ENCODE measurements at regions not wholly inside any gene's neighbourhood (a gene's known extent, or its start where the extent isn't known, plus 50 kb on each side); places are given as distances from the start of the nearest gene placed in this dataset.

DNA sequence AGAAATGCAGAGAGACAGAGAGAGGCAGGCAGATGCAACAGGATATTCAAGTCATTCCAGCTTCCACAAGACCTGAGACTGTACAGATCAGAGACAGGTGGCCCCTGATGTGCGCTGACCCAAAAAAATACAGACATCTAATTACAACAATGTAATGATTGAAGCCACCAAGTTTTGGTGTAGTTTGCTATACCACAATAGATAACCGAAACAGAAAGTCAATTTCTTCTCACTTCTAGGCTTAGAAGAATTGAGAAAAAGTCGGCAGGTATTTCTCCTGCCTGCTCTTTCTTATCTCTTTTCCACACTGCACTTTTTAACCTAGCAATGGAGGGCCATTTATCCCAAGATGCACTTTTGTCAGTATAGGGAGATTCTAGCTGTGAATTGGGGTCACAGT is 949.2 kb downstream of the CDH11 start:
- H3K4me3 ChIP-seq (ENCODE audit: low read depth, low read length) = no peak overlapping the region
- DNase-seq (ENCODE audit: low read depth) = no peak

DNA sequence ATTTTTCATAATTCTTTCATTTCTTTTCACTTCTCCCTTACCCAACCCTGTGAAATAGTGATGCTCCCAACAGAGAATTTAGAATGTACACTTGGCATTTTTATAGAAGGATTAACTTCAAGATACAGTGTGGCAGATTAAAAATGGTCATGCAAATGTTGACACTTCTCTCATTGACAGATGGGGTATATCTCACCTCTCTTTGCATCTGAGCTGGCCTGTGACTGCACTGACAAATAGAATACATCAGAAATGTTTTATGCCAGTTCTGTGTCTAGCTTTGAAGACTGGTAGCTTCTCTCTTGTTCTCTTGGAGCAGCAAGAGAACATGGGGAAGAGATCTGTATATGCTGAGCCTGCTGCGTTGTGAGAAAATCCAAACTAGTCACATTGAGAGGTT is 949.6 kb downstream of the CDH11 start:
- H3K4me3 ChIP-seq (ENCODE audit: low read depth, low read length) = no peak overlapping the region
- DNase-seq (ENCODE audit: low read depth) = no peak

DNA sequence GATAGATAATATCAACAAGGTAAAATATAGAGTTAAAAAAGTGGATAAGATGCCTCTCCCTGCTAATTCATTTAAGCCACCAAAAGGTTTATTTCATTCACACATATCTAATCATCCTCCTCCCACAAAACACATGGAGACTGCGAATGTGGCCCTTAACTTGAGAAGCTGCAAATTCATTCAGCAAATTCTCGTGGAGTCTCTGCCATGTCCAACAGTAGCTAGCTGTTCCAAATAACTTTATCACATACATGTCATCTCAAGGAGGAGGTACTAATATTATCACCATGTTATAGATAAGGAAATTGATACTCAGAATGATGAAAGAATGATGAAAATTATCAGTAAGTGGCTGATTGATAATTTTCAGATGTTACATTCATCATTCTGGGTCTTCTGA is 950.2 kb downstream of the CDH11 start:
- H3K4me3 ChIP-seq (ENCODE audit: low read depth, low read length) = no peak overlapping the region
- no peak for DNase-seq (ENCODE audit: low read depth)

DNA sequence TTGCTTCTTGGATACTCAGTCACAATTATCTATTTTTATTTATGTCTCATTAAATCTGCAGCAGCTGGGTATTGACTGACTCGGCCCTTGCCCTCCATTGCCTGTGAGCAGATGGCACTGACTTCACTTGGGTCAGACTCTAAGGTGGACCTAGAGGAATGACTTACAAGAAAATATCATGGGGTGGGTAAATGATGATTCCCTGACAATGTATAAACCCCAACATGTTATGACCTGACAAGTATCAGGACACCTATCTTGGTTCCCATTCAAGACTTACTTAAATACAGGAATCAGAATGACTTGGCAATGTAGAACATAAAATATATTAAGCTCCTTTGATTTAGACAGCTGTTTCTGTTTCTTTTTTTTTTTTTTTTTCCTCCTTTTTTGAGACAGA is 953.5 kb downstream of the CDH11 start:
- DNase-seq (ENCODE audit: low read depth) = no peak
- no peak overlapping the region for H3K4me3 ChIP-seq (ENCODE audit: low read depth, low read length)

DNA sequence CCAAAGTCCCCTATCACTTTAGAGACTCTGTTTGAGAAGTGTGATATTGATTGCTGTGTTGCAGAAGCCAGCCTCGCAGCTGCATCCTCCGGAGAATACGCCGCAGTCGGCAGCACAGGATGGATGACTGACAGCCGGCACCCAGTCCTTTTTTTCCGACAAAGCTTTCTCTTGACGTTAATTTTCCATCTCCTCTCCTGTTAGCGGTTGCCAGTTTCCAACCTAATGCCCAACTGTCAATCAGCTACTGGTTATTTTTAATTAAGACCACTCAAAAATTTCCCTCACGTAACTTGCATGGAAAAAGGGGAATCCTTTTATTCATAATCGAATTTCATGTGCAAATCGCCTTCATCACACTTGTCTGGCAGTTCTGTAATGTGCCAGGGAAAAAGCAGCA is 953.9 kb downstream of the CDH11 start:
- no peak overlapping the region for H3K4me3 ChIP-seq (ENCODE audit: low read depth, low read length)
- no peak for DNase-seq (ENCODE audit: low read depth)

DNA sequence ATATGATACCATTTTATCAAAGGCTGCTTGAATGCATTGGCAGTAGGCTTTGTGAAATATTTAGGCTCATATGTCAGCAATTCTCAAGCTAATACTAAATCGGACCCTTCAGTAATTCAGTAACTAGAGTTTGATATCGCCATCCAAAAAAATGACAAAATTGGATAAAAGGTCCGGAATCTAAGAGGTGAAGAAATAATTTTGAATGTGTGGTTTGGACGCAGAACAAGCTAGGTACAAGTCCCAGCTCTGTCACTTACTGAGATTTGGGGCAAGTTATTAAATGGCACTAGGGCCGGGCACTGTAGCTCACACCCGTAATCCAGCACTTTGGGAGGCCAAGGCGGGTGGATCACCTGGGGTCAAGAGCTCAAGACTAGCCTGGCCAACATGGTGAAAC is 956.5 kb downstream of the CDH11 start:
- DNase-seq (ENCODE audit: low read depth) = no peak
- H3K4me3 ChIP-seq (ENCODE audit: low read depth, low read length) = no peak overlapping the region

DNA sequence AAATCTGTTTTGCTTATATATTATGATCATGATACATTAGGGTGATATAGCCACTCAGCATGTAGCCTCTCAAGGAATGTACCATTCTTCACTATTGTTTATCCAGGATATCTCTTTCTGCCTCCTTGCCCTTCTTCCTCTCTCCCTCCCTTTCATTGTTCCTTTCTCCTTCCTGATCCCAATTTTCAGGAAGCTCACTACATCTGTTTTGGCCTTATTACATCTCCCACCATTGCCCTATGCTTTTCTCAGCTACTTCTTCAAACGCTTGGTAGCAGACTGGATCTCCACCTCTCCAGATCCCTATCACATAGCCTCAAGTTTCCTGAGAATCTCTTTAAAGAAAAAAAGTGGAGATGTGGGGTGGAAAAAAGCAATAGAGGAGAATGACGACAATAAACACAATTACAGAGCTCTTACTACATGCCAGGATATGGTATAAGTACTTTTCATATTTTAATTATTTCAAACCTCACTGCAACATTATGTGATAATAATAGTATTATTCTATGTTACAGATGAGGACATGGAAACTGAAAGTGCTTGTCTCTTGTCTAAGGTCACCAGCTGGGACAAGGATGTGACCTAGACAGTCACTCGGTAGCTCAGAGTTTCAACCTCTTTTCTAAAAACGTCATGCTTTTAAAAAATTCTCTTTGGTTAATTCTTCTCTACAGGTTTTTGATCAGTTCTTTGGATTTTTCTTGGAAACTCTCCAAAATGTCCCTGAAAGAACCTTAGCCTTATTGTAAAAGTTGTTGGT is 959.1 kb downstream of the CDH11 start:
- no peak overlapping the region for H3K4me3 ChIP-seq (ENCODE audit: low read depth, low read length)
- no peak for DNase-seq (ENCODE audit: low read depth)

DNA sequence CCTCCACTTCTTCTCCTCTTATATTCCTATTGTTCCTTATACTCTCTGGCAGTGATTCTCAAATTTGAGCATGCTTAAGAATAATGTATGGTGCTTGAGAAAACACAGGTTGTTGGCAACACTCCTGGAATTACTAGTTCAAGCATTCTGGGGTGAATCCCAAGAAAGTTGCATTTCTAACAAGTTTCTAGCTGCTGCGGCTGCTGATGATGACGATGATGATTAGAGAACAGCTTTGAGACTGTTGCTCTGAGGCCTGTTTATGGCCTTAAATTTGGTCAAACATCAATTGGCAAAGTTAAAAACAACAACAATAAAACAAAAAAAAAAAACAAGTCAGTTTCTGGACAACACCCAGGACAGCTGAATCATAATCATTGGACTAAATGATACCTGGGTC is 961.9 kb downstream of the CDH11 start:
- H3K4me3 ChIP-seq (ENCODE audit: low read depth, low read length) = no peak overlapping the region
- no peak for DNase-seq (ENCODE audit: low read depth)

DNA sequence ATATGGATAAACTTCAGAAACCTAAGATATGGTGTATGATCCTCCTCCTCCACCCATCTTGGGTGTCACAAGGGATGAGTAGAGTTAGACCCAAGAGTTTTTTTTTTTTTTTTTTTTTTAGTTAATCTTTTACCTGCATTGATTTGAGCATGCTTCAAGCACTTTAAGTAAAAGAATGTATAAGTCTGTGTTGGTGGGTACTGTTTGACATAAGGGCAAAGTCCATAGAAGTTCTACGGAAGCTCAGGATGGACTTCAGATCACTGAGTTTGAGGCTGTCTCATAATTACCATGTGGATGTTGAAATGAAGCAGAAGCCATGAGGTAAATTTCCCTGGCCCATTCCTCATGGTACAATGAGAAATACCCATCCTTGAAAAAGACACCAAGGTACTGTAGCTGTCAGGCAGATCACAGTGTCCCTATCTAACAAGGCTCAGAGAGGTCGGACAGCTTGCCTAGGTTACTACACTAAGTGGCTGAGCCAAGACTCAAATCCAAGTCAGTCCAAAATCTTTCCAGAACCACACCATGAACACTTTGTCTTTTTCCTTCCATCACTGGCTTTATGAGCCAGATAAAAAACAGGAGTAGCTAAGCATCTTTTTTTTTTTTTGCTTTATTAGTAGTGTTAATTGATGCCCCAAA is 962.8 kb downstream of the CDH11 start:
- no peak overlapping the region for H3K4me3 ChIP-seq (ENCODE audit: low read depth, low read length)
- no peak for DNase-seq (ENCODE audit: low read depth)

DNA sequence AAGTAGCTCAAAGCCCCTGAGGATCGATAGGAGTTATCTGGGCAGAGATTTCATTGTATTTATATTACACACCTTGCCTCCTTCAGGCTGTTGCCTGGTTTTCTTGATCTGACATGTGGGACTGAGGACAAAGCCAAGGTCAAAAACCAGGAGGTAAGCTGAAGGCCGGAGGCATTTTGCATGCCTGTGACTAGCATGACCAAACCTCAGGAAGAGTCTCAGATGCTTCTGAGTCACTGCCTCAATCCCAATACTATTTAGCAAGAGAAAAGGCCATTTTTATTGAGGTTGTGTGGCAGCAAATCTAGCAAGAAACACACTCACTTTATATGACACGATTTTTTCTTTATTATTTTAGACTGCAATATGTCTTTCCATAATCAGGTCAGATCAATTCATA is 968.1 kb downstream of the CDH11 start:
- DNase-seq (ENCODE audit: low read depth) = no peak
- no peak overlapping the region for H3K4me3 ChIP-seq (ENCODE audit: low read depth, low read length)

DNA sequence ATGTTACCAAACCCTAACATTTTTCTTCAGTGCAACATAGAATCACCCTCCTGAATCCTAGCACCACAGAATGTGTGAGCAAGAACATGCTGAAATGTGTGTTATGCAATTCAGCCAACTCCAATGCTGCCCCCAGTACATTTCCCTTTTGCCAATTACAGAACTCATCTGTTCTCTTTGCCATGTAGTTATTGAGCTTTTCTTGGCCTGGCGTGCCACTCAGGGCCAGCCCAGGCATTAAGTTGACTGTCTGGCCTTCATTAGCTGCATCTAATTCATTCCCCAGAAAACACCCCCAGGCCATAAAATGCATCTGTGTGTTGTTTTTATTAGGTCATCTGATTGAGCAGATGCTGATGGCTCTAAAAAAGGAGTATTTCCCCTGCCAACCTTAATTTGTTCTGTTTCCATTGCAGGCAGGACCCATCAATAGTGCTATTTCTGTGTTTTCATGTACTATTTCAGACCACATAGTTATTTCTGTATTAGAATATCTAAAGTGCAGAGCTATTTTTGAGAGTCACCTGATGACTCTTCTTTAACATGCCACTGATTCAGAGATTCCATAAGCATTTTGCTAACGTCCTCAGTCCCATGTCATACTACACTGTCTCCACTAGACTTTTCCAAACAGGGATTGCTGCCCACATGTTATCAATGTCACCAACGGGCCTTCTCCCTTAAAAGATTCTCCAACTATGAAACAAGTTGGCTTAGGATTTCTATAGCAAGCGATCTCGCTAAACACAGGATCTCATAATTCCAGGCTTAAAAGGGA is 969.7 kb downstream of the CDH11 start:
- DNase-seq (ENCODE audit: low read depth) = no peak
- no peak overlapping the region for H3K4me3 ChIP-seq (ENCODE audit: low read depth, low read length)

DNA sequence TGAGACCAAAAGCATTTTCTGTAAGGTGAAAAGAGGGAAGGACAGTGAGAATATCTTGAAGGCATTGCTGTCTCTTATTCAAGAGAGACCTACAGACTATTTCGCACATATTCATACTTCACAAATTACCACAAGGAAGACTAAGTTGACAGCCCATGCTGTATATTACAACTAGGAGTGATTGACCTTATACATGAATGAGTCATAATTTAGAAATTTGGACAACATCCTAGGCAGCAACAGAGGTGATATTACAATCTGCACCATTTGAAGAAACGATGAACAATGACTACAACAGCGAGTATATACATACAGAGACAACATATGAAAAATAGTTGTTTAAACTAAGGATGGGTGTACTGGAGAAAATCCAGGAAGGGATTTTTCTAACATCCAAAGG is 971.7 kb downstream of the CDH11 start:
- DNase-seq (ENCODE audit: low read depth) = no peak
- H3K4me3 ChIP-seq (ENCODE audit: low read depth, low read length) = no peak overlapping the region

DNA sequence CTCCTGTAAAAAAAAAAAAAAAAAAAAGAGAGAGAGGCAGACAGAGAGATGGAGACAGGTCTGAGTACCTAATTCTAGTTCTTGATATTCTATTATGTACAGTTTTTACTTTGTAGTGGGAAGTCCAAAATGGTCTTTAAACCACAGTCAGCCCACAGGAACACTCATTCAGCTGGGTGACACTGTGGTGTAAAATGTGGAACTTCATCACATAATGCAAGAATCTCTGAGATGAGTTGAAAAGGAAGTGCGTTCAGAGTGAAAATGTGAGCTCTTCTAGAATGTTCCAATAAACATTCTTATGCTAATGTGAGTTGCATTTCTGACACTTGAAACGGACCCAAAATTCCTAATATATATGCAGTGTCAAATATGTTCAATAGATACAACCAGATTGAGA is 972.1 kb downstream of the CDH11 start:
- no peak overlapping the region for H3K4me3 ChIP-seq (ENCODE audit: low read depth, low read length)
- DNase-seq (ENCODE audit: low read depth) = no peak

DNA sequence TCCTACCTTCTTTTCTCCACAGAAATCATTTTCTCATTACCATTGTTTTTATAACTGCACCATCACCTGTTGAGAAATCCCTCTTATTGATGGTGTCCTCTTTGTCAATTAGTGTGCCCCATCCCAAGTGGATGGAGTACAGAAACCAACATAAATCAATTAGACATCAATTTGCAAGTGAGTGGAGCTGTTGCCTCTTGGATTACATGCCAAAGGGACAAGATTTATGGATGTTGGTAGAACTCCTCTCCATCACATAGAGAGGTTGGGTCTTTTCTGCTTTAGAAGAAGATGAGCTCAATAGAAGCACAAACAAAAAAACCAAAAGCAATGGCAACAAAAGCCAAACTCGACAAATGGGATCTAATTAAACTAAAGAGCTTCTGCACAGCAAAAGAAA is 973.5 kb downstream of the CDH11 start:
- DNase-seq (ENCODE audit: low read depth) = no peak
- no peak overlapping the region for H3K4me3 ChIP-seq (ENCODE audit: low read depth, low read length)

DNA sequence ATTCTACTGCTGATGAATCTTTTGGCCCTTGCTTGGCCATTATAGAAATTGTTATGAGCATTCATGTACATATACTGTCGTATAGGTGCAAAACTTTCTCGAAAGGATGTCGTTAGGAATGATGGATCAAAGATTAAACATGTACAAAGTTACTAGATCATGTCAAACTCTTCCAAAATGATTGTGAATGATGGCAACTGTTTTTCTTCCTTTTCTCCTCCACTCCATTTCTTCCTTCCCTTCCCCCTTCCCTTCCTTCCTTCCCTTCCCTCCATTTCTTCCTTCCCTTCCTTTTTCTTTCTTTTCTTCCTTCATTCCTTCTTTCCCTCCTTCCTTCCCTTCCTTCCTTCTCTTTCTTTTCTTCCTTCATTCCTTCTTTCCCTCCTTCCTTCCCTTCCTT is 973.9 kb downstream of the CDH11 start:
- DNase-seq (ENCODE audit: low read depth) = no peak
- no peak overlapping the region for H3K4me3 ChIP-seq (ENCODE audit: low read depth, low read length)

DNA sequence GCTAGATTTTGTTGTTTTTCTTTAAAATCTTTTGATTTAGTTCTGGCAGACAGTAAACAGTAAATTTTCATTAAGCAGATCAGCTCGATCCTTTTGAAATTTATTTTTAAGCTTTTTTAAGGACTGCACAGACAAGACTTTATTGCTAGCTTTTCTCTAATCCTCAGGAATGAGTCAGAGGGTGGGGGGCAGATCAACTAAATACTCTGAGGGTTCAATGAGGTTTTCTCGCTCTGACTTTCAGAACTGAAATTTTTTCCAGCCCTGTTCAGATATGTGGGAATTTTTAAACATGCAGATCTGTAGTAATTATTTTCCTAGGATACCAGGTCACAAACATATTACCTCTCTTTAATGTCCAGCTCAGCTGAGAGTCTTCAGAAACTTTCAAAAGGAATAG is 977.2 kb downstream of the CDH11 start:
- DNase-seq (ENCODE audit: low read depth) = no peak

DNA sequence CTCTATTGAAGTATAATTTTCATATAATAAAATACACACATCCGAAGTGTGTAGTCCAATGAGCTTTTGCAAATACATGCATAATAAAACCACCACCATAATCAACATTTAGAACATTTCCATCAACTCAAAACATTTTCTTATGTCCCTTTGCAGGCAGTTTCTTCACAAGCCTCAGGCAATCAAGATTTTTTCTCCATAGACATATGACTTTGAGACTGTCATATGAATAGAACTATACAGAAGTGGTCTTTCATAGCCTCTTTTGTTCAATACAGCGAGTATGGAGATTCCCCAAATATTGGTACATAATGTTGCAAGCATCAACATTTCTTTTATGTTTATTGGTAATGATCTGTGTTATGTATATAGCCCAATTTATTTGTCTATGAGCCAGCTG is 983.2 kb downstream of the CDH11 start:
- no peak overlapping the region for H3K4me3 ChIP-seq (ENCODE audit: low read depth, low read length)
- DNase-seq (ENCODE audit: low read depth) = no peak

More for the DNA sequence above, 977.2 kb downstream of the CDH11 start:
- no peak overlapping the region for H3K4me3 ChIP-seq (ENCODE audit: low read depth, low read length)

DNA sequence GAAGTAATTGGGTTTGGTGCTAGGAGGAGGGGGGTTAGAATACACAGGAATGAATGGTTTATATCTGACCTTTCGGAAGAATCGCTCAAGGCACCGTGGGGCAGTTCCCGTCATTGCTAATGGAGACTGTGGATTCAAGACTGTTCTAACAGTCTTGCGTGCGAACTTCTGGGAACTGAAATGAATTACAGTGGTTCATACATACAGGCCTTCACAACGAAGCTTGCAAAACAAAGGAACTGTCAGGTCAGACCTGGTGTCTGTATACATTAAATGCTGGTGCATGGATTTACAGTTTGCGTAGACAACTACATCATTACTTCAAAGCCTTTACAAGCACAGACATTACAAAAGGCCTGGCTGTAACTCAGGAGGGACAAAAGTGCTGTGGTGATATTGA is 983.9 kb downstream of the CDH11 start:
- DNase-seq (ENCODE audit: low read depth) = no peak
- no peak overlapping the region for H3K4me3 ChIP-seq (ENCODE audit: low read depth, low read length)

DNA sequence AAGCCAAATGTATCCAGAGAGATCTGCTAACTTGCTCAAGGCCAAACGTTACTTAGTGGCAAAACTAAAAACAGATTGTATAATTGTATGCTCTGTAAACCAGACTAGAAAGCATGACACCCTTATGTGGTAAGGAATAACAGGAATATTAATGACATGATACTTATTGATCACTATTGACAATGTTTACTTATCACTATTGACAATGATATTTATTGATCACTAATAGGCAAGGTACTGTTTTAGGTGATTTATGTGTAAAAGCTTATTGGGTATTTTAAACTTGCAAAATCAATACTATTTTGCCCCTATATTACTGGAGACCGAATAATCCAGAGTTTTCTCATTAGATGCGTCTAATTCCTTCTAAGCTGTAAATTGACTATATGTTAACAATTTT is 985.1 kb downstream of the CDH11 start:
- DNase-seq (ENCODE audit: low read depth) = no peak
- H3K4me3 ChIP-seq (ENCODE audit: low read depth, low read length) = no peak overlapping the region

DNA sequence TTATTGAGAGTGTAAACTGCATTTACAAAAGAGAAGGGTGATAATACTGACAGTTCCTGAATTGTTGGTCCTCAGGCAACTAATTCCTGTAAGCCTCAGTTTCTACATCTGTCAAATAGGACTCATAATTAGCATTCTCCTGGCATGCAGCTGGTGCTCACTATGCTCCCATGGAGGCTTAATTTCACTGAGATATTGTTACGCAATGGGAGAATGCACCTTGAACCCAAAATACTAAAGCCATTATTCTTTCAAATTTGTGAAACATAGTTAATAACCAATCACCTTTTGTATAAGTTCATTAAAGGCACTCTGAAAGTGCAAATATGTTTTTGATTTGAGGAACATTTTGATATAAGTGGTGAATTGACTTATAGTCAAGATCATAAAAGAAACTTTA is 985.5 kb downstream of the CDH11 start:
- H3K4me3 ChIP-seq (ENCODE audit: low read depth, low read length) = no peak overlapping the region
- DNase-seq (ENCODE audit: low read depth) = no peak

DNA sequence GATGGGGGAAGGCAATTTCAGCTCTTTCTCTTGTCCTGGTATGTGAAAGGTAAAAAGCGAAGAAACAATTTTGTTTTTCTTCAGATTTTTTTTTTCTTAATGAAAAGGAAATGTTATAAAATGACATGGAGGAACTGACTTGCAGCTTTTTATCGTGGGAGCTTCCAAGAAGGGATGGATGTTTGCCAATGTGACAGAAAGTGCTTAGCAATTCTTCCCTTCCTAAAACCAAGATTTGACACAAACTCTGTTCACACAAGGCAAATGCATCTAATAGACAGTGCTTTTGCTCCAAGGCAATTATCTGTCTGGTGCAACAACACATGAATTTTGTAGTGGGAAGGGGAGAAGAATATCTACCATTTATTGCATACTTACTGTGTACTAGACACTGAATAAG is 988.5 kb downstream of the CDH11 start:
- DNase-seq (ENCODE audit: low read depth) = no peak
- no peak overlapping the region for H3K4me3 ChIP-seq (ENCODE audit: low read depth, low read length)

Measured in skeletal muscle cell (primary cell).